ENCODE measurements at regions not wholly inside any gene's neighbourhood (a gene's known extent, or its start where the extent isn't known, plus 50 kb on each side); places are given as distances from the start of the nearest gene placed in this dataset.

DNA sequence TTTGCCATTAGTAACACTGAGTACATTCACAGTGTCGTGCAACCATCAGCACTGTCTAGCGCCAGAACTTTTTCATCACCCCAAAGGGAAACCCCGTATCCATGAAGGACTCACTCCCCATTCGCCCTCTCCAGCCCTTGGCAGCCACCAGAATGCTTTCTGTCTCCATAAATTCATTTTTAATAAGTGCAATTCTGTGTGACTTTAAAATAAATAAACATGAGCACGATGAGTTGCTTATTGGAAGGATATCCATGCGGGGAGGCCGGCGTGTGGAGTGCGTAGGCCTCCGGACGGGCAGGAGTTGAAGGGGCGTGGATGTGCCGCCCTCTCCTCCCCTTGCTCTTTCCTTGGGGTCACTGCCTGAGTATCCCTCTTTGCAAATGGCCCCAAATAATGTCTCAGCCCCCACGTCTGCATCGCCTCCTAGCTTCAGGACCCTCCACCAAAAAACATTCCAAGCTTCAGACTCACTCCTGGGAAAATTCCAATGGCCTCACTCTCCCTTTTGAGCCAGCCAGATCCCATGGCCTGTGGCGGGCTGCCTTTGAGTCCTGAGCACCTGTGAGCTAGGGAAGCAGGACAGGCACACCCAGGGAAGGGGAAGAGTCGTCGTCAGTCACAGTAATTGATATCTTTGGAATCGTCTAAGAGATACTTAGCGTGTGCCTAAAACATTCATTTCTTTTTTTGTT is 306.3 kb downstream of the SEC14L1 start:
- Histone ChIP-seq H3K9me3 (ENCODE audit: low read depth, low read length) (no peaks in the 10 kb centered on the region), H3K27ac (ENCODE audit: low read depth, low read length) (peak overlapping the region; percentile 75), H3K4me3 (ENCODE audit: insufficient read depth, low read length) (no peak overlapping the region), H3K36me3 (ENCODE audit: insufficient read depth, low read length) (no peaks in the 10 kb centered on the region), H3K4me1 (ENCODE audit: insufficient read depth, low read length) (peaks cover 67% of the 10 kb centered on the region), H2AFZ (ENCODE audit: low read length) (no peak overlapping the region), H3K27me3 (ENCODE audit: insufficient read depth, low read length) (no peaks in the 10 kb centered on the region), H4K20me1 (ENCODE audit: insufficient read depth, low read length) (peaks cover 90% of the 10 kb centered on the region), H3K4me2 (ENCODE audit: insufficient read depth, low read length) (no peak overlapping the region), H3K79me2 (ENCODE audit: insufficient read depth, low read length) (peaks cover 94% of the 10 kb centered on the region)
- no peak for TF ChIP-seq CTCF (IDR thresholded peaks at IDR 0.05; ENCODE audit: extremely low read depth, low read depth, low read length)
- peak; percentile 79 for DNase-seq (ENCODE audit: insufficient read length, low spot score, missing footprints)

GRCh38 chr17:77449373-77449907 is 308.7 kb downstream of the SEC14L1 start:
- TF ChIP-seq CTCF (IDR thresholded peaks at IDR 0.05; ENCODE audit: extremely low read depth, low read depth, low read length), result no peak
- H3K4me1 ChIP-seq (ENCODE audit: insufficient read depth, low read length), result peaks cover 62% of the 10 kb centered on the region
- peaks cover 89% of the 10 kb centered on the region for H4K20me1 ChIP-seq (ENCODE audit: insufficient read depth, low read length)
- H3K4me3 ChIP-seq (ENCODE audit: insufficient read depth, low read length), result no peak overlapping the region
- peak overlapping the region; percentile 92 for H3K27ac ChIP-seq (ENCODE audit: low read depth, low read length)
- peaks cover 5% of the 10 kb centered on the region for H3K36me3 ChIP-seq (ENCODE audit: insufficient read depth, low read length)
- peaks cover 98% of the 10 kb centered on the region for H3K79me2 ChIP-seq (ENCODE audit: insufficient read depth, low read length)
- H3K9me3 ChIP-seq (ENCODE audit: low read depth, low read length), result no peaks in the 10 kb centered on the region
- H3K27me3 ChIP-seq (ENCODE audit: insufficient read depth, low read length), result no peaks in the 10 kb centered on the region
- no peak overlapping the region for H2AFZ ChIP-seq (ENCODE audit: low read length)
- no peak for DNase-seq (ENCODE audit: insufficient read length, low spot score, missing footprints)
- peak overlapping the region; percentile 89 for H3K4me2 ChIP-seq (ENCODE audit: insufficient read depth, low read length)

- Histone ChIP-seq H3K79me2 (ENCODE audit: insufficient read depth, low read length) (peaks cover 98% of the 10 kb centered on the region), H3K9me3 (ENCODE audit: low read depth, low read length) (no peaks in the 10 kb centered on the region), H3K4me1 (ENCODE audit: insufficient read depth, low read length) (peaks cover 62% of the 10 kb centered on the region), H4K20me1 (ENCODE audit: insufficient read depth, low read length) (peaks cover 88% of the 10 kb centered on the region), H3K36me3 (ENCODE audit: insufficient read depth, low read length) (peaks cover 5% of the 10 kb centered on the region), H3K4me3 (ENCODE audit: insufficient read depth, low read length) (peak overlapping the region; percentile 71), H3K27me3 (ENCODE audit: insufficient read depth, low read length) (no peaks in the 10 kb centered on the region), H3K27ac (ENCODE audit: low read depth, low read length) (peak overlapping the region; percentile 92), H3K4me2 (ENCODE audit: insufficient read depth, low read length) (peak overlapping the region; percentile 89), H2AFZ (ENCODE audit: low read length) (no peak overlapping the region)
- DNase-seq (ENCODE audit: insufficient read length, low spot score, missing footprints), result peak; percentile 95
- TF ChIP-seq CTCF (IDR thresholded peaks at IDR 0.05; ENCODE audit: extremely low read depth, low read depth, low read length), result no peak
These were observed 309.4 kb downstream of the SEC14L1 start for GRCh38 chr17:77449908-77450741.
